ENCODE measurements at regions not wholly inside any gene's neighbourhood (a gene's known extent, or its start where the extent isn't known, plus 50 kb on each side); places are given as distances from the start of the nearest gene placed in this dataset.

DNA sequence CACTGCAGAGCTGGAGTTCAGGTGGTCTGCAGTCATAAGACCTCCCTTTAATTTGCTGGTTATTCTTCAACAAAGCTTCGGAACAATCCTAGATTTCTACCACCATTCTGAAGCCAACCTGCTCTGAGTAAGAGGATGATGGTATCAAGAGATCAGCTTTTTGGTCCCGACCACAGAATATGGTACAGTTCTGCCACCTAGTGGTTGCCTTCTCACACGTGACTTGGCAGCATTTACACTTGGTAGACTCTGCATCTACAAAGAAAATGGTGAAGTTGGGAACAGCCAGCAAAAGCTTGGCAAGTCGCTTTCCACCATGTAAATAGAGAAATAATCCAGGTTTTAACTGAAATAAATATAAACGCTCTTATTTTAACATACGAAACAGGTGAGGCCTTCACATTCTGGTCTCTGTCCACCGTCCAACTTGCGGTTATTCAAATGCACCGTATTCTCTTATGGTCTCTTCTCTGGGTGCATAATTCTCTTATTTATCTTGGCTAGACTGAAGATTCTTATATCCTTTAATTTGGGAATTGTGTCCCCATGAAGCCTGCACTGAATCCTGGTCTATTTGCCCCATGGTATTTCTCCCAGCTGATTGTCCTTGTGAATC, 173.9 kb upstream of the GRM3 start:
- Histone ChIP-seq H3K4me1 (no peaks in the 10 kb centered on the region), H3K36me3 (no peaks in the 10 kb centered on the region), H3K9me3 (no peaks in the 10 kb centered on the region), H3K4me3 (no peak overlapping the region), H3K27ac (no peak overlapping the region), H3K27me3 (no peaks in the 10 kb centered on the region)
- 36 to 41% methylated on average over 9 of the region's 9 CpGs for WGBS, 2 donors
- intact Hi-C loops (cut with DNase I): no loop called here
- TF ChIP-seq POLR2A (IDR thresholded peaks at IDR 0.05): no peak
- TF ChIP-seq, protein P1, sequence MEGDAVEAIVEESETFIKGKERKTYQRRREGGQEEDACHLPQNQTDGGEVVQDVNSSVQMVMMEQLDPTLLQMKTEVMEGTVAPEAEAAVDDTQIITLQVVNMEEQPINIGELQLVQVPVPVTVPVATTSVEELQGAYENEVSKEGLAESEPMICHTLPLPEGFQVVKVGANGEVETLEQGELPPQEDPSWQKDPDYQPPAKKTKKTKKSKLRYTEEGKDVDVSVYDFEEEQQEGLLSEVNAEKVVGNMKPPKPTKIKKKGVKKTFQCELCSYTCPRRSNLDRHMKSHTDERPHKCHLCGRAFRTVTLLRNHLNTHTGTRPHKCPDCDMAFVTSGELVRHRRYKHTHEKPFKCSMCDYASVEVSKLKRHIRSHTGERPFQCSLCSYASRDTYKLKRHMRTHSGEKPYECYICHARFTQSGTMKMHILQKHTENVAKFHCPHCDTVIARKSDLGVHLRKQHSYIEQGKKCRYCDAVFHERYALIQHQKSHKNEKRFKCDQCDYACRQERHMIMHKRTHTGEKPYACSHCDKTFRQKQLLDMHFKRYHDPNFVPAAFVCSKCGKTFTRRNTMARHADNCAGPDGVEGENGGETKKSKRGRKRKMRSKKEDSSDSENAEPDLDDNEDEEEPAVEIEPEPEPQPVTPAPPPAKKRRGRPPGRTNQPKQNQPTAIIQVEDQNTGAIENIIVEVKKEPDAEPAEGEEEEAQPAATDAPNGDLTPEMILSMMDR (IDR thresholded peaks at IDR 0.05): peak; percentile 21 to 62 (median 49)
- DNase-seq: no peak

DNA sequence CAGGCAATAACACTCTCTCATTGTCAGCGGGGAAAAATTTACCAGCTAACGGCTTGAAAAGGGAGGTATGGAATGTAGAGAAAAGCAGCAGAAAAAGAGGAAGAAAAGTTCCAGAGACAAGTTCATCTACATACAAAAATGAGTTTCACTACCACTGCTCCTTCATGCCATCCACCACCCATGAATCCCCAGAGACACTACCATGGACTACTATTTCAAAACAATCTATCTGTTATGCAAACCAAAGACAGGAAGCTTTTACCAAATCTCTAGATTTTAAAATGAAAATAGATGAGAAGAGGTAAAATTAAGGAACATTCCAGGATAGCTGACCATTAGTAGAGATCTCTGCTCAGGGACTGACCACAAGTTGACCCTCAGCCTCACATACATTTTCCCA, 189.0 kb upstream of the GRM3 start:
- Histone ChIP-seq H3K27ac (no peak overlapping the region), H3K36me3 (no peaks in the 10 kb centered on the region), H3K4me1 (no peaks in the 10 kb centered on the region), H3K4me3 (no peak overlapping the region), H3K27me3 (no peaks in the 10 kb centered on the region), H3K9me3 (no peaks in the 10 kb centered on the region)
- no peak for TF ChIP-seq POLR2A (IDR thresholded peaks at IDR 0.05)
- TF ChIP-seq, protein P1 (IDR thresholded peaks at IDR 0.05): no peak
- intact Hi-C loops (cut with DNase I): no loop called here
- WGBS, 2 donors: 90 to 93% methylated on average over 2 of the region's 2 CpGs
- DNase-seq: no peak

DNA sequence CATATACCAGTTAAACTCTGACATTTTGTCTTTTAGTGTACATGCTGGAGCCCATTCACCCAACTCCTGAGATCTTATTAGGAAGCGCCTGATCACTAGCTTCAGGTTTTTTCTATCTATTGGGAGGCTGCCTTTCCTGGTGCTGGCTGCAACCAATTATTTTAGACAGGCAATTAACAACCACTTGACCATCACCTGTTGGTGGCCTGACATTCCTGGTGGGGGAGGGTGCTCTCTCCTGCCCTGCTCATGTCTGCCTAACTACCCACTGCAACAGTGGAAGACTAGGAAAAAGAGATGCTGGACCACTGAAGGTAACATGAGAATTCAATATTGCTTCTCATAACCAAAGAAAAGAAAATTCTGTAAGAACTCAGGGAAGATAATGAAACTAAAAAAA, 190.3 kb upstream of the GRM3 start:
- Histone ChIP-seq H3K9me3 (no peaks in the 10 kb centered on the region), H3K27ac (no peak overlapping the region), H3K4me3 (no peak overlapping the region), H3K36me3 (no peaks in the 10 kb centered on the region), H3K27me3 (no peaks in the 10 kb centered on the region), H3K4me1 (no peaks in the 10 kb centered on the region)
- intact Hi-C loops (cut with DNase I): no loop called here
- TF ChIP-seq, protein P1 (IDR thresholded peaks at IDR 0.05): no peak
- TF ChIP-seq POLR2A (IDR thresholded peaks at IDR 0.05): no peak
- WGBS, 2 donors: 90 to 100% methylated on average over 1 of the region's 1 CpG
- DNase-seq: no peak

DNA sequence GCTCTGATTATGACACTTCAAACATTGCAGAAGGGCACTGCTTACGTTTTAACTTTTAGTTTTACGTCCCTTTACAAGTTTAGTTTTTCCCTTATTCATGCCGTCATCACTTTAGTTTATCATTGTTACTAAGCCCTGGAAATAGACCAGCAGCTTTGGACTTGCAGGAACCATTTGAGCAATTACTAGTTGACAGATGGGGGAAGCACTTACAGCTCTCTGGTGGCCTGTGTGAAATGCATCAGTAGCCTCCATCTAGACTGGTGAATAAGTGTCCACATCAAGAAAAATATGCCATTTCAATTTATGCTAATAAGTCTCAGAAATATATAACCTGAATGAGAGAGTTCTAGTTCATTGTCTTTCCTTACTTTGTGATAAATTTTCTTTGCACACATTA, 194.9 kb upstream of the GRM3 start:
- no peak for TF ChIP-seq POLR2A (IDR thresholded peaks at IDR 0.05)
- TF ChIP-seq, protein P1 (IDR thresholded peaks at IDR 0.05): no peak
- Histone ChIP-seq H3K9me3 (no peaks in the 10 kb centered on the region), H3K27me3 (no peaks in the 10 kb centered on the region), H3K27ac (no peak overlapping the region), H3K4me1 (no peaks in the 10 kb centered on the region), H3K36me3 (no peaks in the 10 kb centered on the region), H3K4me3 (no peak overlapping the region)
- DNase-seq: no peak
- intact Hi-C loops (cut with DNase I): no loop called here
- 49 to 69% methylated on average over 3 of the region's 3 CpGs for WGBS, 2 donors

DNA sequence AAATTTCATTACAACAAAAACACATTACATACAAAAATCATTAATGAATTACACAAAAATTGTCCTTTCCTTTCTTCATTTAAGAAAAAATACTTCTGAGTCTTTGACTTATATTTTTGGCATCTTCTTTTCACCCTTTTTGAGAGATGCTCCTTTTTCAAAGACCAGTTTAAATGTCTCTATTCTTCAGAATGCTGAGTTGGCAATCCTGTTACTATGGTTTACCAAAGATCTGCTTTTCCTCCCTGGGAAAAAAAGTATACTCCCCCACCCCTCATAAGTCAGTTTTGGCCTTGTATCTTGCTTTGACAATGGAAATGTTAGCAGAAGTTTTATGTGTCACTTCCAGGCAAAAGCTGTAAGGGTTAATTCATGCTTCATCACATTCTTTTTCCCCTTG, 198.4 kb upstream of the GRM3 start:
- intact Hi-C loops (cut with DNase I): no loop called here
- no peaks in the 10 kb centered on the region for H3K27me3 ChIP-seq

More for the DNA sequence above, 198.4 kb upstream of the GRM3 start:
- Histone ChIP-seq H3K9me3 (no peaks in the 10 kb centered on the region), H3K27ac (no peak overlapping the region), H3K4me3 (no peak overlapping the region), H3K4me1 (no peaks in the 10 kb centered on the region), H3K36me3 (no peaks in the 10 kb centered on the region)
- DNase-seq: no peak
- TF ChIP-seq, protein P1 (IDR thresholded peaks at IDR 0.05): no peak
- no peak for TF ChIP-seq POLR2A (IDR thresholded peaks at IDR 0.05)

Measured in esophagus squamous epithelium (tissue), 5 donors.